Trophoblast cell (in vitro differentiated cells and primary cell): ENCODE measurements at regions not wholly inside any gene's neighbourhood (a gene's known extent, or its start where the extent isn't known, plus 50 kb on each side); places are given as distances from the start of the nearest gene placed in this dataset.
A peak's percentile ranks its signal among the peaks of the same experiment; 100 is the strongest.

Experiments
- DNase-seq, 2 donors: peaks; one replicate each; pipeline ENCODE4 v3.0.0-alpha.2; 2016
- H2AFZ ChIP-seq: 2 replicates; pipeline ENCODE4 v1.6.1; 2013; ENCODE audit warnings: low read length, moderate library complexity, mild to moderate bottlenecking; ENCODE audit not compliant: insufficient read depth, poor library complexity
- H2AK5ac ChIP-seq: 2 replicates; pipeline ENCODE4 v1.6.1; 2013; ENCODE audit warnings: mild to moderate bottlenecking, low read length
- H2BK120ac ChIP-seq: 2 replicates; pipeline ENCODE4 v1.6.1; 2013; ENCODE audit warnings: low read length, mild to moderate bottlenecking, moderate library complexity; ENCODE audit not compliant: insufficient read depth, poor library complexity
- H2BK12ac ChIP-seq: 2 replicates; pipeline ENCODE4 v1.6.1; 2013; ENCODE audit warnings: mild to moderate bottlenecking, low read length, moderate library complexity
- H2BK5ac ChIP-seq: 2 replicates; pipeline ENCODE4 v1.6.1; 2013; ENCODE audit warnings: low read length, low read depth, moderate library complexity, mild to moderate bottlenecking; ENCODE audit not compliant: poor library complexity
- H3K14ac ChIP-seq: 2 replicates; pipeline ENCODE4 v1.6.1; 2013; ENCODE audit warnings: mild to moderate bottlenecking, low read length
- H3K18ac ChIP-seq: 2 replicates; pipeline ENCODE4 v1.6.1; 2013; ENCODE audit warnings: mild to moderate bottlenecking, low read length
- H3K23ac ChIP-seq: 2 replicates; pipeline ENCODE4 v1.6.1; 2013; ENCODE audit warnings: low read length
- H3K27ac ChIP-seq: 2 replicates; pipeline ENCODE4 v1.5.1; 2013; ENCODE audit warnings: low read depth, mild to moderate bottlenecking, inconsistent platforms, low read length, moderate library complexity
- H3K27me3 ChIP-seq: 2 replicates; pipeline ENCODE4 v1.6.1; 2013; ENCODE audit warnings: inconsistent platforms, mild to moderate bottlenecking, low read length, moderate library complexity; ENCODE audit not compliant: insufficient read depth
- H3K36me3 ChIP-seq, 2 experiments: 1 replicate in 1 of 2; 2 replicates in 1 of 2; pipeline ENCODE4 v1.6.1; 2013; ENCODE audit warnings: low read length in 2 of 2, mild to moderate bottlenecking in 2 of 2, moderate library complexity in 1 of 2; ENCODE audit not compliant: insufficient read depth in 2 of 2, control insufficient read depth in 1 of 2
- H3K4ac ChIP-seq: 2 replicates; pipeline ENCODE4 v1.6.1; 2013; ENCODE audit warnings: low read depth, mild to moderate bottlenecking, low read length, moderate library complexity
- H3K4me1 ChIP-seq, 2 experiments: 1 replicate in 1 of 2; 2 replicates in 1 of 2; pipeline ENCODE4 v1.6.1; 2013; ENCODE audit warnings: low read length in 2 of 2, mild to moderate bottlenecking in 2 of 2, moderate library complexity in 1 of 2; ENCODE audit not compliant: insufficient read depth in 2 of 2, control insufficient read depth in 1 of 2
- H3K4me2 ChIP-seq: 2 replicates; pipeline ENCODE4 v1.6.1; 2013; ENCODE audit warnings: inconsistent platforms, mild to moderate bottlenecking, low read length, moderate library complexity
- H3K4me3 ChIP-seq: 2 replicates; pipeline ENCODE4 v1.5.1; 2013; ENCODE audit warnings: mild to moderate bottlenecking, low read depth, low read length, inconsistent platforms
- H3K79me1 ChIP-seq: one replicate; pipeline ENCODE4 v1.6.1; 2013; ENCODE audit warnings: low read length
- H3K79me2 ChIP-seq: 2 replicates; pipeline ENCODE4 v1.6.1; 2013; ENCODE audit warnings: low read length, mild to moderate bottlenecking; ENCODE audit not compliant: control insufficient read depth, insufficient read depth, poor library complexity
- H3K9ac ChIP-seq: 2 replicates; pipeline ENCODE4 v1.6.1; 2013; ENCODE audit warnings: mild to moderate bottlenecking, low read length
- H3K9me3 ChIP-seq: 2 replicates; pipeline ENCODE4 v1.6.1; 2013; ENCODE audit warnings: low read depth, mild to moderate bottlenecking, control low read depth, inconsistent platforms, low read length; ENCODE audit not compliant: insufficient read depth
- H4K12ac ChIP-seq: 2 replicates; pipeline ENCODE4 v1.6.1; 2013; ENCODE audit warnings: low read depth, mild to moderate bottlenecking, low read length, moderate library complexity
- H4K8ac ChIP-seq: 2 replicates; pipeline ENCODE4 v1.6.1; 2013; ENCODE audit warnings: low read depth, mild to moderate bottlenecking, low read length, moderate library complexity
- H4K91ac ChIP-seq: one replicate; pipeline ENCODE4 v1.6.1; 2013; ENCODE audit warnings: low read depth, mild to moderate bottlenecking, low read length, moderate library complexity
- WGBS: extraction: QIAGEN DNeasy Blood & Tissue Kit; methylation state at CpG from one replicate; pipeline ENCODE4 v1.1.7; 2013; ENCODE audit warnings: missing lambda C conversion rate; ENCODE audit not compliant: insufficient read length, insufficient coverage; ENCODE audit errors: extremely low coverage; 5-methylcytosine and 5-hydroxymethylcytosine counted together

- Histone ChIP-seq H3K14ac (no peak overlapping the region), H3K27ac (no peak overlapping the region)
Observed at GRCh38 chr13:36570489-36570888, 103.3 kb upstream of the SERTM1 start.

DNA sequence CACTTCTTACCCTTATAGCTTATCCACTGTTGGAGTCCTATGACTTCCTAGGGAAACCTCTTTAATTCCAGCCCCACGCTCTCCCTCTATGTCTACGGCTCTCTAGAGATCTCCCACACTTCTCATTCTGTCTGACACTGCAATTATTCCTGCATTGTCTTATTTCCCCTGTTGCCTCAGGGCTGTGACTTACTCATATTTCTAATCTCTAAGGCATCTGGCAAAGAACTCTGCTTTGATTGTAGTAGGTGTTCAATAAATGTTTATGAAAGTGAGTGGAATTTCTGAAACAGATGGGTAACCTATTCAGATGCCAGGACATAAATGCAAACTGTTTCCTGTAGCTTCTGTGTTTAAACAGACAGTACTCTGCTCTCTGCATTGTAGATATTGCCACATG, 102.4 kb upstream of the SERTM1 start:
- Histone ChIP-seq H3K79me2 (no peaks in the 10 kb centered on the region), H3K27ac (no peak overlapping the region), H4K91ac (no peak overlapping the region), H2BK5ac (no peak overlapping the region), H3K4me3 (no peak overlapping the region), H4K12ac (no peak overlapping the region), H4K8ac (no peak overlapping the region), H3K27me3 (no peaks in the 10 kb centered on the region), H3K4me2 (no peak overlapping the region), H3K14ac (no peak overlapping the region), H3K9ac (no peak overlapping the region), H3K79me1 (no peaks in the 10 kb centered on the region), H2BK12ac (no peak overlapping the region), H2AK5ac (no peak overlapping the region), H3K4me1 (no peaks in the 10 kb centered on the region), H2BK120ac (no peak overlapping the region), H3K4ac (no peak overlapping the region), H3K18ac (no peak overlapping the region), H3K36me3 (no peaks in the 10 kb centered on the region), H3K23ac (no peak overlapping the region), H3K9me3 (no peaks in the 10 kb centered on the region), H2AFZ (no peak overlapping the region)
- peak; percentile 14 to 60 for DNase-seq
- no CpG with 5 or more reads among the region's 2 CpGs for WGBS

More at GRCh38 chr13:36570489-36570888, 103.3 kb upstream of the SERTM1 start:
- Histone ChIP-seq H3K9ac (no peak overlapping the region), H4K12ac (no peak overlapping the region), H2BK12ac (no peak overlapping the region), H3K4ac (no peak overlapping the region), H2BK120ac (no peak overlapping the region), H3K4me3 (no peak overlapping the region), H3K9me3 (no peaks in the 10 kb centered on the region), H2AK5ac (no peak overlapping the region), H3K79me1 (no peaks in the 10 kb centered on the region), H3K79me2 (no peaks in the 10 kb centered on the region), H3K18ac (no peak overlapping the region), H3K23ac (no peak overlapping the region), H3K4me2 (no peak overlapping the region), H3K27me3 (no peaks in the 10 kb centered on the region), H2BK5ac (no peak overlapping the region), H3K4me1 (no peaks in the 10 kb centered on the region), H2AFZ (no peak overlapping the region), H4K8ac (no peak overlapping the region), H4K91ac (no peak overlapping the region), H3K36me3 (no peaks in the 10 kb centered on the region)
- no peak for DNase-seq
- no CpG with 5 or more reads among the region's 2 CpGs for WGBS

- Histone ChIP-seq H4K8ac (no peak overlapping the region), H2AFZ (no peak overlapping the region), H2BK12ac (no peak overlapping the region), H4K91ac (no peak overlapping the region), H3K79me2 (no peaks in the 10 kb centered on the region), H4K12ac (no peak overlapping the region), H3K36me3 (no peaks in the 10 kb centered on the region), H3K9ac (no peak overlapping the region), H3K4me3 (no peak overlapping the region), H3K79me1 (no peaks in the 10 kb centered on the region), H3K23ac (no peak overlapping the region), H3K18ac (no peak overlapping the region), H3K9me3 (no peaks in the 10 kb centered on the region), H3K4me2 (no peak overlapping the region), H3K27ac (no peak overlapping the region), H3K27me3 (no peaks in the 10 kb centered on the region), H2BK5ac (no peak overlapping the region), H2AK5ac (no peak overlapping the region), H3K4ac (no peak overlapping the region), H2BK120ac (no peak overlapping the region), H3K4me1 (no peaks in the 10 kb centered on the region), H3K14ac (no peak overlapping the region)
- no peak for DNase-seq
Observed at GRCh38 chr13:36582977-36583376, 90.8 kb upstream of the SERTM1 start.

- Histone ChIP-seq H4K91ac (no peak overlapping the region), H3K14ac (no peak overlapping the region), H3K79me1 (no peaks in the 10 kb centered on the region), H3K9ac (no peak overlapping the region), H3K79me2 (no peaks in the 10 kb centered on the region), H2BK5ac (no peak overlapping the region), H3K4ac (no peak overlapping the region), H3K9me3 (no peaks in the 10 kb centered on the region), H4K8ac (no peak overlapping the region), H3K27me3 (no peaks in the 10 kb centered on the region), H2AFZ (no peak overlapping the region), H3K4me3 (no peak overlapping the region), H3K27ac (no peak overlapping the region), H4K12ac (no peak overlapping the region), H3K4me2 (no peak overlapping the region), H3K36me3 (no peaks in the 10 kb centered on the region), H2BK12ac (no peak overlapping the region), H2AK5ac (no peak overlapping the region), H3K18ac (no peak overlapping the region), H2BK120ac (no peak overlapping the region), H3K23ac (peak overlapping the region; percentile 46), H3K4me1 (no peaks in the 10 kb centered on the region)
- DNase-seq, result peak; percentile 86 to 91
- whole genome bisulfite sequencing, result no CpG with 5 or more reads among the region's 3 CpGs
Observed at GRCh38 chr13:36599641-36600040, 74.2 kb upstream of the SERTM1 start.
